Activated CD8-positive, alpha-beta memory T cell treated with anti-CD3 and anti-CD28 coated beads, Interleukin-2, amount 50 U/mL, for 4 hours (primary cell): ENCODE measurements at regions not wholly inside any gene's neighbourhood (a gene's known extent, or its start where the extent isn't known, plus 50 kb on each side); places are given as distances from the start of the nearest gene placed in this dataset.
"Not testable (repeated sequence)": the region's sequence is repeated elsewhere in the genome, so short reads cannot be mapped to it uniquely, and the experiment has no call there.

Experiments
- DNase-seq: peaks from one replicate; pipeline ENCODE4 v3.0.0-alpha.2; 2020

- DNase-seq = no peak
These were observed 130.6 kb downstream of the SPP2 start for GRCh38 chr2:234181121-234181520.

GRCh38 chr2:234179031-234179363, 128.5 kb downstream of the SPP2 start:
- DNase-seq = no peak

DNA sequence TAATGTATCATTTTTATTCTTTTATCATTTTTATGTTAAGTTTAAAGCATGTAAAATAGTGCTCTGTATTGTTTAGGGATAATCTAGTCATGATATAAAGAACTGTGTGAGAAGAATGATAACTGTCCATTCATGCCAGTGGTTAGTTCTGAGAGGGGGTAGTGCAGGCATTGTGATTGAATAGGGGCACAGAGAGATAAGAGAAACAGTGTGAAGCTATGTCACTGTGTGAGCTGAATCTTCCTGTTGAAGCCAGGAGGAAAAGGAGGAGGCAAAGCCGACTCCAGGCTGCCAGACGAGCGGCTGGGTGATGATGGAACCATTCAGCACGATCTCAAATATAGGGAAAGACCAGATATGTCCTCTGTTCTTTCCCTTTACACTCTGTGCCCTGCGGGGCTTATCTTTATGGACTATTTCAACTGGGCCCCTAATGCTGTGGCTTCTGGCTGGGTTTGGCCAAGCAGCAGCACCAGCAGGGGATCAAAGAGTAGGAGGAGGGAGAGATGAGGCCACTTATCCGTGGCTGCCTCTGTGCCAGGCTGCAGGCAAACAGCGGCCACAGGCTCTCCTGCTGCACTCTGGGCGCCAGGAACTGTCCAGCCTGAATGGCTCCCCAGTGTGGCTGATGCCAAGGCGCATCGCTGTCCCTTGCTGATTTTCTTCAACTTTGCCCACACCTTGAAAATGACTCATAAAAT, 128.0 kb downstream of the SPP2 start:
- DNase-seq = no peak

DNA sequence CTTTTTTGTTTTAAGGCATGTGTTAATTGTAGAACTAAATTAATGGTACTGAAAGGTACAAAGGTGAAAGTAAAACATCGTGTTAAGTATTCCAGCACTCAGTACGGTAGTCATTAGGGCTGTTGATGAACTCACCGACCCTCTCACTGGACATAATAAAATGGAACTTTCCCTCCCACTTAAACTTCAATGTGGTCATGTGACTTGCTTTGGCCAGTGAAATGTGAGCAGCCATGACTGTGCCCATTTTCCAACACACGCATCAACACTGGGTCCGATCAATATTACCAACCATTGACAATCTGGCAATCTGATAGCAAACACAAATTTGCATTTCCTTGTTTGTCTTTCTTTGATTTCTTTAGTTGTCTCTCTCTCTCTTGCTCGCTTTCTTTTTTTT, 125.1 kb downstream of the SPP2 start:
- no peak for DNase-seq

- no peak for DNase-seq
These were observed 124.2 kb downstream of the SPP2 start for GRCh38 chr2:234174742-234175141.

DNA sequence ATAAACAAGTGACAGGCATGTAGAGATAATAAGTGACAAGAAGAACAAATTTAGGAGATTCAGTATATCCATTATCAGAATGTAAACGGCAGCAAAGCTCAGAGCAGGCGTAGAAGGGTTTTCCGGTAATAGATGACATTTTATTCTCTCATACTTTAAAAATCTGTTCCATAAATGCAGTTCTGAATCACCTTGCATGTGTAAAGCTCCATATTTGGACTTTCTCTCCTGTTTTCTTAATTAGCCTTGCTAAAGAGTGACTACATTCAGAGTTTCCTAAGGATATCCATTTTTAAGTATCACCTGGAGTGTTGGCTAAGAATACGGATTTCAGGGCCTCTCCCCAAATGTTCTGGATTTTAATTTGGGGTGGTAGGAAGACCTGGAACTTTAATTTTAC, 122.0 kb downstream of the SPP2 start:
- no peak for DNase-seq

DNA sequence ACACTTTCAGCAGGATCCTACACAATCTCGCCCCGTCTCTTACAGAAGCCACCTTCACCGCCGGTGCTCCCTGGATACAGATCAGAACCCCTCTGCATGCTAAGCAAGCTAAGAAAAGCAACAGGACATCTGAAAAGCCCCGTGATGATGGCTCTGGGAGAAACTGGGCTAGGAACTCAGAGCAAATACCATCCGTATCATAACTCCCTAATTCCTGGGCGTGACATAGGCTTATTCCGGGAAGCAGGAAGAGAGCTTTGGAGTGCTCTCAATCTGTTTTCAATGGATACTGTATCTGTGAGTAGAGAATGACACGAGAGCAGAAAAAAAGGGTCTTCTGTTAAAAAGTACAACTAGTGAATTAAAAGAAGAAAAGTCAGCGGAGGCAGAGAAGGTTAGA, 121.6 kb downstream of the SPP2 start:
- no peak for DNase-seq

DNA sequence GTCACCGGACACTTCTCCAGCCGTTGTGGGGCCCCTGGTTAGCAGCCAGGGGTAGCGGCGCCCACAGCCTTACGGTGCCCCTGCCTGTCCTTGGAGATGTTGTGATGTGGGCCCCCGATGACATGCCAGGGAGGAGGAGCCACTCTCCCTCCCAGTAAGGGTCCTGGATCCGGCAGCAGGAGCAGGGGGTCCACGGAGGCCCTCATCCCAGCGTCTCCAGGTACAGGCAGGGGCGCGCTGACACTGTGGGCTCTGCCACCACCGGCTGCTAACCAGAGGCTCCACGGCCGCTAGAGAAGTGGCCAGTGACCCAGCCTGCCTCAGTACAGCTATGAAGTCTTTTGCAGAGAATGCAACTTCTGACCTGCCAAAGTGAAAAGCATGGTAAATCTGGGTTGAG, 121.2 kb downstream of the SPP2 start:
- DNase-seq = no peak

DNA sequence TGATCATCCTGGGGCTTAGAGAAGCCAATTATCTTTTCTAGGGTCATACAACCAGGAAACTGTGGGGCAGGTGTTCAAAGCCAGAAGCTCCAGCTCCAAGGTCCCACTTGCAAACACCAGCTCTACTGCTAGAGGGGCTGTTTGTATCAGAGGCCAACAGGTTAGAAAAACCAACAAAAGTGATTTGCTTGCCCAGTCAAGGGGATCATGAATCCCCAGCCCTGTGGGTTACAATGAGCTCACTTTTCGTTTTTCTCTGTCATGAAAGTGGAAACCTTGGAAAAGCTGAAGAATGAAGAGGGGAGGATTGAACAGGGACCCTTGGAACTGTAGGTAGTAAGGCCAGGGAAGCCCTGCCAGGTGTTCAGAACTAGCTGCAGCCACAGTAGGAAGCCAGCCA, 119.2 kb downstream of the SPP2 start:
- no peak for DNase-seq

GRCh38 chr2:234168605-234169570, 118.4 kb downstream of the SPP2 start:
- DNase-seq = not testable (repeated sequence)

DNA sequence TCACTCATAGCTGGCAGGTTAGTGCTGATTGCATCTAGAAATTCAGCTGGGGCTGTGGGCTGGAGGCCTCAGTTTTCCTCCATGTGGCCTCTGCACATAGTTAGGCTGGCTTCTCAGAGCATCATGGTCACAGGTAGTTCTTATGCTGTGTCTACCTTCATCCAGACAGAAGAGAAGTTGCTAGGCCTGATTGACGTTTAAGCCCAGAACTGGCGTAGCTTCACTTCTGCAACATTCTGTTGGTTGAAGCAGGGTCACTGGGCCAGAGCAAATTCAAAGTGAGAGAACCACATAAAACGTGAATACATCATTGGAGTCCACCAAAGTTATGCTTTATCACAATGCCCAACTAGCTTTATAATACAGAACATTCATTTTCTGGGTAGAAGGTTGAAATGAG, 116.0 kb downstream of the SPP2 start:
- no peak for DNase-seq

DNA sequence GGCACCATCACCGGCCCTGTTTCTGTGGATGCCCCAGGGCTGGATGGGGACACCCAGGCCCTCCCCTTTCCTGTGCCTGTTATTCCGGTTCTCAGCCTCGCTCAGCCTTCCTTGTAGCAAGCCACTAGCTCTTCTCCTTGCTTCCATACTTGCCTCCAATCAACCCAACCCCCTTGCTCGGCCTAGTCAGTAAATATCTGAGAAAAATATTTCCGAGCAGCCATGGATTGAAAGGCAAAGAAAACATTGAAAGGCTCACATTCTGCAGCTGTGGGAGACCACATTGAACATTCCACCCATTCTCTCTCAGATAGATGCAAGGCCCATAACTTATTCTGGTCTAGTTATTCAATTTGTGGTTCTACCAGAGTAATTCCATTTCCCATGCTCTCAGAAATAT, 114.9 kb downstream of the SPP2 start:
- DNase-seq = no peak

- peak; percentile 58 for DNase-seq
These were observed 114.3 kb downstream of the SPP2 start for GRCh38 chr2:234164493-234165413.

GRCh38 chr2:234163510-234164045, 113.1 kb downstream of the SPP2 start:
- no peak for DNase-seq

- DNase-seq = no peak
These were observed 112.4 kb downstream of the SPP2 start for GRCh38 chr2:234162861-234163260.

- no peak for DNase-seq
These were observed 111.4 kb downstream of the SPP2 start for GRCh38 chr2:234161932-234162331.

DNA sequence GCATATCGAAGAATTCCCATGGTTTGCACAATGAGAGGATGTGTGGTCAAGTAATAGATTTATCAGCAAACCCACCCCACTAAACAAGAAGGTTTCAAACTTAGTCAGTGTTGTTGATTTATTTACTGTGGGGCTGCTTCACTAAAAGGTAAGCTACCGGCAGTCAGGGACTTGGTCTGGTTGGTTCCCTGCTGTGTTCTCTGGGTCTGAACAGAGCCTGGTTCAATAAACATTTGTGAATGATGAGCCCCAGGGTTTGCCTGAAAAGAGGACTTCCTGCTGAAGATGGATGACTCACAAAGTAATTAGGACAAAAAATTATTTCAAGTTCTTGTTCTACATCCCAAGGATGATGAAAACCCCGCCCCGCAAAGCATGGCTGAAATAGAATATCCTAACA, 108.3 kb downstream of the SPP2 start:
- no peak for DNase-seq

- DNase-seq = no peak
These were observed 107.5 kb downstream of the SPP2 start for GRCh38 chr2:234157817-234158588.

DNA sequence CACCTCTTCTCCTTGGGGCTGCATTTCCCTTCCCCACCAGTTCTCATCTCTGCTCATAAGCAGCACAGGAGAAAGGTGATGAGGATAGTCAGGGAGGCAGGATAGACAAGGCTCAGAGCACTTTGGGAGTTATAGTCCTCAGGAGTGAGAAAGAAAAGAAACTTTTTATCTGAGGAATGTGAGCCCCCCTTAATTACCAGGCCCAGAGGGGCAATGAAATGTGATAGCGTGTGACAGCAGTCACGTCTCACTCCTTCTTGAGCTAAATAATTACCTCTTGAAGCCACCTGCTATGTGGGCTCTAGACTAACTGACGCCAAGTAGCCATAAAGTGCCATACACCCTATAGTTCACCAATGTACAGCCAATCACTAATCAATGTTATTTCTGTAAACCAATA, 105.8 kb downstream of the SPP2 start:
- DNase-seq = no peak

- DNase-seq = not testable (repeated sequence)
These were observed 102.3 kb downstream of the SPP2 start for GRCh38 chr2:234152835-234153234.

GRCh38 chr2:234147335-234147861, 96.9 kb downstream of the SPP2 start:
- no peak for DNase-seq
